ENCODE measurements at regions not wholly inside any gene's neighbourhood (a gene's known extent, or its start where the extent isn't known, plus 50 kb on each side); places are given as distances from the start of the nearest gene placed in this dataset.

DNA sequence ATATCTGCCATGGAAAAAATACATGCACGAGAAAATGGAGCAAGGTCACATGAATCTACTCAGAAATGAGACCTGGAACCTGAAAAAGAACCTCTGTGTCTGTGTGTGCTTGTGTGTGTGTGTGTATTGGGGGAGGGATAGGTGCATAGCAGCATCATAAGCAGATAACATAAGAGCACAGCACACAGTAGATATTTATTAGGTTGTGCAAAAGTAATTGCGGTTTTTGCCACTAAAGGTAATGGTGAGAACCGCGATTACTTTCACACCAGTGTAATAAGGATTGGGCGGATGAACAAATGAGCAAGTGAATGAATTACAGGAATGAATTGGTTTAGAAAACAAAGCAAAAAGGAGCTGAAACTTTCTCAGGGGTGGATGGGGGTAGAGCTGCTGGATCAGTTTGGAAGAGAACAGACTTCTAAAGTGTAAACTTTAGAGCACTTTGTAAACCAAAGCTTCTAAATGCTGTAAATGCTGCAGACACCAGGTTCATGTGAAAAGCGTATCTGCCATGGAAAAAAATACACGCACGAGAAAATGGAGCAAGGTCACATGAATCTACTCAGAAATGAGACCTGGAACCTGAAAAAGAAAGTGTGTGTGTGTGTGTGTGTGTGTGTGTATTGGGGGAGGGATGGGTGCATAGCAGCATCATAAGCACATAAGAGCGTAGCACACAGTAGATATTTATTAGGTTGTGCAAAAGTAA lies 156.9 kb downstream of the TOMM20 start:
- Histone ChIP-seq H3K4me1 (peaks cover 7 to 77% (median 13%) of the 10 kb centered on the region in 4 donors), H3K4me3 (no peak overlapping the region), H3K27ac (peak overlapping the region; percentile 74 to 96 (median 86)), H3K27me3 (no peaks in the 10 kb centered on the region), H3K9me3 (no peaks in the 10 kb centered on the region), H3K36me3 (no peaks in the 10 kb centered on the region)
- TF ChIP-seq POLR2A (IDR thresholded peaks at IDR 0.05): no peak
- TF ChIP-seq, protein P1, sequence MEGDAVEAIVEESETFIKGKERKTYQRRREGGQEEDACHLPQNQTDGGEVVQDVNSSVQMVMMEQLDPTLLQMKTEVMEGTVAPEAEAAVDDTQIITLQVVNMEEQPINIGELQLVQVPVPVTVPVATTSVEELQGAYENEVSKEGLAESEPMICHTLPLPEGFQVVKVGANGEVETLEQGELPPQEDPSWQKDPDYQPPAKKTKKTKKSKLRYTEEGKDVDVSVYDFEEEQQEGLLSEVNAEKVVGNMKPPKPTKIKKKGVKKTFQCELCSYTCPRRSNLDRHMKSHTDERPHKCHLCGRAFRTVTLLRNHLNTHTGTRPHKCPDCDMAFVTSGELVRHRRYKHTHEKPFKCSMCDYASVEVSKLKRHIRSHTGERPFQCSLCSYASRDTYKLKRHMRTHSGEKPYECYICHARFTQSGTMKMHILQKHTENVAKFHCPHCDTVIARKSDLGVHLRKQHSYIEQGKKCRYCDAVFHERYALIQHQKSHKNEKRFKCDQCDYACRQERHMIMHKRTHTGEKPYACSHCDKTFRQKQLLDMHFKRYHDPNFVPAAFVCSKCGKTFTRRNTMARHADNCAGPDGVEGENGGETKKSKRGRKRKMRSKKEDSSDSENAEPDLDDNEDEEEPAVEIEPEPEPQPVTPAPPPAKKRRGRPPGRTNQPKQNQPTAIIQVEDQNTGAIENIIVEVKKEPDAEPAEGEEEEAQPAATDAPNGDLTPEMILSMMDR (IDR thresholded peaks at IDR 0.05): no peak
- peak in 1 of 3 donors; percentile 6 for DNase-seq

DNA sequence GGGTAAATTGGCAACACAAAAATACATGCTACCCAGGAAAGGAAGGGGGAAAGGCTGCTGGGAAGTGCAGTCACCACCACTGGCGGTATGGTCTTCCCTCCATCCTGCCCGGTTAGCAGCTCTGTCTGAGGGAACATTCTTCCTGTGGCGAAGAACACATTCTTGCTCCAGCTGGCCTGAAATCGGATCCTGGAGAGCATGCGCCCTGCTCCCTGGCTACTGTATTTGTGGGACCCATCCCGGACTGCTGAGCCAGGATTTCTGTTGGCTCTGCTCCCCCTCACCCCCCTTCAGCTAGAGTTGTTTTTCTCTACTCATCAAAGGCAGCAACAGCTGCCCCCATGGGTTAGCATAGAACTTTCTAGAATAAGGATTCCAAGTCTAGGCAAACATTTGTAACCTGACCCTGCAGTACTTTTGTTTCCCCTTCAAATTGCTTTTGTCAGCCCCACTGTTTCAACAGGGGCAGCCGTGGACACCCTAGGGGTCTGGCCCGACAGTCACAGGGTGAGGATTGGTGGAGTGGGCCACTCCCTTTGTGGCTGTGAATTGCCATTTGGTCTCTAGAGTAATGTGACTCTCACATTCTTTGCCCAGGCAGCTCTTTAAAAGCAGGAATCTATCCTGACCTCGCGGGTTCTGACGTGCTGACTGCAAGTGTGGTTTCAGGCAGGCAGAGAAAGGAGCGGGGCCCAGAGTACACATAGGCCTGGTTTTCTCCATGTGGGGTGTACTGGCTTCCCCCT lies 157.7 kb downstream of the TOMM20 start:
- Histone ChIP-seq H3K36me3 (no peaks in the 10 kb centered on the region), H3K4me1 (peaks cover 7 to 69% (median 13%) of the 10 kb centered on the region in 4 donors), H3K27ac (peak overlapping the region; percentile 74 to 96 (median 86)), H3K27me3 (no peaks in the 10 kb centered on the region), H3K9me3 (no peaks in the 10 kb centered on the region), H3K4me3 (no peak overlapping the region)
- TF ChIP-seq POLR2A (IDR thresholded peaks at IDR 0.05): no peak
- TF ChIP-seq, protein P1 (IDR thresholded peaks at IDR 0.05): no peak
- peak in 2 of 3 donors; percentile 39 to 77 for DNase-seq

DNA sequence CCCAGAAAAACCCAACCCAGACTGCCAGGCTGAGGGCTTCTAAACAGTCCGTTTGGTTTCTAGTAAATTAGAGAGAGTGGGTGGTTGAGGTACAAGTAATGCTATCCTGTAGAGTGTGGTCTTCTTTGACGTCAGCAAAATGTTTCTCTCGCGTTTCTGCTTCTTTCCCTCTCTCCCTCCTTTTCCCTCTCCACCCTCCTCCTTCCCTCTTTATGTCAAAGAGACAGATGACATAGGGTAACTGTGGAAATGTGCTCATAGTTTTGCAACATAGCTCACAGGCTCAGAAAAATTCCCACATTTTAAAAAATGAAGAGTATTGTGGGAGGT lies 158.3 kb downstream of the TOMM20 start:
- no peaks in the 10 kb centered on the region for H3K36me3 ChIP-seq
- H3K27me3 ChIP-seq: no peaks in the 10 kb centered on the region
- peak overlapping the region in 2 of 4 donors; percentile 25 to 43 for H3K4me3 ChIP-seq
- H3K27ac ChIP-seq: peak overlapping the region; percentile 74 to 96 (median 86)
- no peak for TF ChIP-seq POLR2A (IDR thresholded peaks at IDR 0.05)
- TF ChIP-seq, protein P1 (IDR thresholded peaks at IDR 0.05): no peak
- DNase-seq: peak in 2 of 3 donors; percentile 0 to 37
- H3K9me3 ChIP-seq: no peaks in the 10 kb centered on the region
- H3K4me1 ChIP-seq: peaks cover 4 to 64% (median 13%) of the 10 kb centered on the region in 4 donors

DNA sequence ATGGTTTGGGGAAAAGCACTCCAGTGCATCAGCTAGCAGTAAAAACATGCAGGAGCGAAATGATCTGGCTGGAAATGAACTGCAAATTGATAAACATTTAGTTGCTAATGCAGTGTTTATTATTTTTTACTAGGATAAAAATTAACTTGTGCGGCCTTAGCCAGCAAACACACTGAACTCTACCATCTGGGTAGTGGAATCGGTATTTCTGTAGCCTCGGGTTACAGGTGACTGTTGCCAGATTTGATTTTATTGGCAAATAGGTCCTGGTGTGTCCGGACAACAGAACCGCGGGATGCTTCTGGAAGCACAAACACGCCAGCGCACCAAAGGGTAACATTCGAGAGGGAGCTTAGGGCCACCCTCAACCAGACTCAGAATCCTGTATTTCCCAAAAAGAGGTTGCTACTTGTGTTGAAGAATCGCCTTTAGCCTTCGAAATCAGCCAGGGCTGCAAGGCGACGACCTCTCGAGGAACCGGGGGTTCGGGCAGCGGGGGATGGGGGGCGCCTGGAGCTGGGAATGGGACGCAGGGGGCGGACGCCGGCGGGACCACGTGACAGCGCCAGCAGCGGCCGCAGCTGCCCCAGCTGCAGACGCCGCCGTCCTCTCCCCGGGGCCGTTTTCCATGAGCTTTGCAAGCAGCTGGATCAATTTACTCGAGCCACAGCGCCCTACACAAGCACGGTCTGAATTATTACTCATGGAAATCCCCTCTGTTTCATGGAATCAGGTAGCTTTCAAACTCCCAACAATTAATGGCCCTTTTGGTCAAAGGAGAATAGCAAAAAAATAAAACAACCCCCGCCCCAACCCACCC lies 158.8 kb downstream of the TOMM20 start:
- peak overlapping the region; percentile 74 to 96 (median 86) for H3K27ac ChIP-seq
- H3K36me3 ChIP-seq: no peaks in the 10 kb centered on the region
- peaks cover 4 to 64% (median 13%) of the 10 kb centered on the region in 4 donors for H3K4me1 ChIP-seq
- peak; percentile 4 to 73 (median 58) for DNase-seq
- TF ChIP-seq, protein P1 (IDR thresholded peaks at IDR 0.05): no peak
- TF ChIP-seq POLR2A (IDR thresholded peaks at IDR 0.05): no peak
- no peaks in the 10 kb centered on the region for H3K27me3 ChIP-seq
- H3K4me3 ChIP-seq: peak overlapping the region; percentile 12 to 43 (median 27)
- no peaks in the 10 kb centered on the region for H3K9me3 ChIP-seq

DNA sequence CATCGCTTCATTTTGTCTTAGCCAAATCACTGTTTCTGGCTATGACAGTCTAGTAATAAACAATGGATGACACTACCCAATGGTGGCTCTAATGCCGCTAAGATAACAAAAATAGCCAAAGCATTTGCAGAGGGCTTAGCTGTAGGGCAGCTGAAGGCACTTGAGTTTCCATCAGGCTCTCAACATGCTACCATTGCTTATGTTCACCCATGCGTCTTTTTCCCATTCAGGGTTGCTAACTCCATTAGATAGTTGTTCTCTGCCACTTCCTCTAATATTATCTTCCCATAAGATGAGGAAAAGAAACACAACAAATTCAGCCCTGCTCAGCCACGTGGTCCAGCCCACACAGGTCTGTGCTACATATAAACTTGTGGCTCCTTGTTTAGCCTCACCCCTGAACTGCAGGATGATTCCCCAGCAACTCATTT lies 159.6 kb downstream of the TOMM20 start:
- H3K4me1 ChIP-seq: peaks cover 4 to 64% (median 16%) of the 10 kb centered on the region in 4 donors
- DNase-seq: peak in 2 of 3 donors; percentile 15 to 43
- H3K4me3 ChIP-seq: no peak overlapping the region
- peak overlapping the region; percentile 74 to 96 (median 86) for H3K27ac ChIP-seq
- no peaks in the 10 kb centered on the region for H3K27me3 ChIP-seq
- H3K9me3 ChIP-seq: no peaks in the 10 kb centered on the region
- H3K36me3 ChIP-seq: no peaks in the 10 kb centered on the region
- TF ChIP-seq, protein P1 (IDR thresholded peaks at IDR 0.05): no peak
- TF ChIP-seq POLR2A (IDR thresholded peaks at IDR 0.05): no peak
